Effector memory CD4-positive, alpha-beta T cell (primary cell): ENCODE measurements at regions not wholly inside any gene's neighbourhood (a gene's known extent, or its start where the extent isn't known, plus 50 kb on each side); places are given as distances from the start of the nearest gene placed in this dataset.

ENCODE experiments used
- DNase-seq, 3 donors: peaks; one replicate each; pipeline ENCODE4 v3.0.0-alpha.2; 2020
- H3K27ac ChIP-seq: 2 replicates; pipeline ENCODE4 v1.7.0; 2013; ENCODE audit warnings: mild to moderate bottlenecking, low read length, moderate library complexity; ENCODE audit not compliant: insufficient read depth, poor library complexity, severe bottlenecking
- H3K27me3 ChIP-seq: replicated peaks from 2 replicates; pipeline ENCODE4 v1.7.0; 2013; ENCODE audit warnings: mild to moderate bottlenecking, low read length; ENCODE audit not compliant: insufficient read depth, control insufficient read depth, poor library complexity, severe bottlenecking
- H3K36me3 ChIP-seq: 2 replicates; pipeline ENCODE4 v1.7.0; 2013; ENCODE audit warnings: mild to moderate bottlenecking, low read length, moderate library complexity; ENCODE audit not compliant: control insufficient read depth, insufficient read depth
- H3K4me1 ChIP-seq: 2 replicates; pipeline ENCODE4 v1.7.0; 2013; ENCODE audit warnings: low read length, mild to moderate bottlenecking; ENCODE audit not compliant: control insufficient read depth, insufficient read depth, poor library complexity, severe bottlenecking
- H3K4me3 ChIP-seq: 2 replicates; pipeline ENCODE4 v1.7.0; 2013; ENCODE audit warnings: low read length, low read depth, mild to moderate bottlenecking; ENCODE audit not compliant: insufficient read depth, poor library complexity, severe bottlenecking
- H3K9me3 ChIP-seq: 2 replicates; pipeline ENCODE4 v1.7.0; 2013; ENCODE audit warnings: mild to moderate bottlenecking, low read length, moderate library complexity; ENCODE audit not compliant: control insufficient read depth

GRCh38 chr2:24439971-24440340 is 51.1 kb upstream of the NCOA1 start:
- Histone ChIP-seq H3K27ac (no peak overlapping the region), H3K4me1 (no peaks in the 10 kb centered on the region), H3K4me3 (no peak overlapping the region), H3K36me3 (no peaks in the 10 kb centered on the region), H3K9me3 (no peaks in the 10 kb centered on the region), H3K27me3 (no peaks in the 10 kb centered on the region)
- no peak for DNase-seq

- H3K4me1 ChIP-seq, result no peaks in the 10 kb centered on the region
- no peaks in the 10 kb centered on the region for H3K36me3 ChIP-seq
- H3K4me3 ChIP-seq, result no peak overlapping the region
- H3K9me3 ChIP-seq, result no peaks in the 10 kb centered on the region
- H3K27ac ChIP-seq, result no peak overlapping the region
- no peaks in the 10 kb centered on the region for H3K27me3 ChIP-seq
- DNase-seq, result no peak
These were observed 51.6 kb upstream of the NCOA1 start for GRCh38 chr2:24439280-24439970.

GRCh38 chr2:24438106-24438505 is 52.9 kb upstream of the NCOA1 start:
- no peaks in the 10 kb centered on the region for H3K27me3 ChIP-seq
- H3K27ac ChIP-seq, result no peak overlapping the region
- H3K4me3 ChIP-seq, result no peak overlapping the region
- DNase-seq, result no peak
- no peaks in the 10 kb centered on the region for H3K36me3 ChIP-seq
- H3K4me1 ChIP-seq, result no peaks in the 10 kb centered on the region
- no peaks in the 10 kb centered on the region for H3K9me3 ChIP-seq

- H3K27me3 ChIP-seq, result no peaks in the 10 kb centered on the region
- DNase-seq, result no peak
- H3K4me3 ChIP-seq, result no peak overlapping the region
- no peaks in the 10 kb centered on the region for H3K36me3 ChIP-seq
- H3K9me3 ChIP-seq, result no peaks in the 10 kb centered on the region
- no peak overlapping the region for H3K27ac ChIP-seq
- no peaks in the 10 kb centered on the region for H3K4me1 ChIP-seq
These were observed 55.4 kb upstream of the NCOA1 start for GRCh38 chr2:24435391-24436316.

GRCh38 chr2:24434541-24434940 is 56.5 kb upstream of the NCOA1 start:
- Histone ChIP-seq H3K9me3 (no peaks in the 10 kb centered on the region), H3K36me3 (no peaks in the 10 kb centered on the region), H3K4me1 (no peaks in the 10 kb centered on the region), H3K27me3 (no peaks in the 10 kb centered on the region), H3K27ac (no peak overlapping the region), H3K4me3 (no peak overlapping the region)
- no peak for DNase-seq

GRCh38 chr2:24432735-24433134 is 58.3 kb upstream of the NCOA1 start:
- Histone ChIP-seq H3K27me3 (no peaks in the 10 kb centered on the region), H3K27ac (no peak overlapping the region), H3K36me3 (no peaks in the 10 kb centered on the region), H3K9me3 (no peaks in the 10 kb centered on the region), H3K4me3 (no peak overlapping the region), H3K4me1 (no peaks in the 10 kb centered on the region)
- no peak for DNase-seq

- Histone ChIP-seq H3K4me3 (no peak overlapping the region), H3K4me1 (no peaks in the 10 kb centered on the region), H3K36me3 (no peaks in the 10 kb centered on the region), H3K27me3 (no peaks in the 10 kb centered on the region), H3K27ac (no peak overlapping the region), H3K9me3 (no peaks in the 10 kb centered on the region)
- DNase-seq, result no peak
These were observed 58.9 kb upstream of the NCOA1 start for GRCh38 chr2:24432121-24432520.

GRCh38 chr2:24429197-24430074 is 61.6 kb upstream of the NCOA1 start:
- Histone ChIP-seq H3K4me3 (no peak overlapping the region), H3K9me3 (no peaks in the 10 kb centered on the region), H3K27me3 (no peaks in the 10 kb centered on the region), H3K27ac (no peak overlapping the region), H3K36me3 (no peaks in the 10 kb centered on the region), H3K4me1 (no peaks in the 10 kb centered on the region)
- DNase-seq, result no peak

GRCh38 chr2:24424387-24424786 is 64.1 kb upstream of the ITSN2 start:
- Histone ChIP-seq H3K4me3 (no peak overlapping the region), H3K27me3 (no peaks in the 10 kb centered on the region), H3K36me3 (no peaks in the 10 kb centered on the region), H3K9me3 (no peaks in the 10 kb centered on the region), H3K27ac (no peak overlapping the region), H3K4me1 (no peaks in the 10 kb centered on the region)
- DNase-seq, result no peak
